ENCODE measurements at regions not wholly inside any gene's neighbourhood (a gene's known extent, or its start where the extent isn't known, plus 50 kb on each side); places are given as distances from the start of the nearest gene placed in this dataset.
A peak's percentile ranks its signal among the peaks of the same experiment; 100 is the strongest.

- no peak for ATAC-seq
- no peak overlapping the region for H3K27ac ChIP-seq
These were observed 83.6 kb downstream of the MRPL14 start for GRCh38 chr6:44043479-44044153.

GRCh38 chr6:44042989-44043478 is 84.2 kb downstream of the MRPL14 start:
- DNase-seq (no peak), ATAC-seq (no peak)
- TF ChIP-seq, protein P1, sequence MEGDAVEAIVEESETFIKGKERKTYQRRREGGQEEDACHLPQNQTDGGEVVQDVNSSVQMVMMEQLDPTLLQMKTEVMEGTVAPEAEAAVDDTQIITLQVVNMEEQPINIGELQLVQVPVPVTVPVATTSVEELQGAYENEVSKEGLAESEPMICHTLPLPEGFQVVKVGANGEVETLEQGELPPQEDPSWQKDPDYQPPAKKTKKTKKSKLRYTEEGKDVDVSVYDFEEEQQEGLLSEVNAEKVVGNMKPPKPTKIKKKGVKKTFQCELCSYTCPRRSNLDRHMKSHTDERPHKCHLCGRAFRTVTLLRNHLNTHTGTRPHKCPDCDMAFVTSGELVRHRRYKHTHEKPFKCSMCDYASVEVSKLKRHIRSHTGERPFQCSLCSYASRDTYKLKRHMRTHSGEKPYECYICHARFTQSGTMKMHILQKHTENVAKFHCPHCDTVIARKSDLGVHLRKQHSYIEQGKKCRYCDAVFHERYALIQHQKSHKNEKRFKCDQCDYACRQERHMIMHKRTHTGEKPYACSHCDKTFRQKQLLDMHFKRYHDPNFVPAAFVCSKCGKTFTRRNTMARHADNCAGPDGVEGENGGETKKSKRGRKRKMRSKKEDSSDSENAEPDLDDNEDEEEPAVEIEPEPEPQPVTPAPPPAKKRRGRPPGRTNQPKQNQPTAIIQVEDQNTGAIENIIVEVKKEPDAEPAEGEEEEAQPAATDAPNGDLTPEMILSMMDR (IDR thresholded peaks at IDR 0.05 in 4 of 5, conservative IDR thresholded peaks at IDR 0.05 in 1 of 5): no peak
- no peak for TF ChIP-seq POLR2A (IDR thresholded peaks at IDR 0.05)
- H3K9me3 ChIP-seq: no peaks in the 10 kb centered on the region
- in situ Hi-C loops (cut with MboI; ENCODE audit: low sequenced_read_pairs in 4 of 4): no loop called here
- no peaks in the 10 kb centered on the region for H3K27me3 ChIP-seq
- intact Hi-C loops (cut with DNase I; ENCODE audit: low total_unique reads): loop anchor here (10.0 kb wide), 1 partner anchor 188 kb away; no protein-coding TSS in a partner anchor
- no peak overlapping the region for H3K4me3 ChIP-seq
- no peaks in the 10 kb centered on the region for H3K36me3 ChIP-seq
- no peak overlapping the region for H3K27ac ChIP-seq
- peaks cover 8 to 20% of the 10 kb centered on the region in 2 donors for H3K4me1 ChIP-seq

More at GRCh38 chr6:44043479-44044153, 83.6 kb downstream of the MRPL14 start:
- intact Hi-C loops (cut with DNase I; ENCODE audit: low total_unique reads) (loop anchor here (10.0 kb wide), 1 partner anchor 189 kb away; no protein-coding TSS in a partner anchor), in situ Hi-C loops (cut with MboI; ENCODE audit: low sequenced_read_pairs in 4 of 4) (no loop called here)
- Histone ChIP-seq H3K9me3 (no peaks in the 10 kb centered on the region), H3K4me3 (no peak overlapping the region), H3K4me1 (peaks cover 8 to 20% of the 10 kb centered on the region in 2 donors), H3K36me3 (no peaks in the 10 kb centered on the region), H3K27me3 (no peaks in the 10 kb centered on the region)
- no peak for TF ChIP-seq POLR2A (IDR thresholded peaks at IDR 0.05)
- TF ChIP-seq, protein P1 (IDR thresholded peaks at IDR 0.05 in 4 of 5, conservative IDR thresholded peaks at IDR 0.05 in 1 of 5): no peak
- DNase-seq: no peak

GRCh38 chr6:44042261-44042988 is 84.8 kb downstream of the MRPL14 start:
- ATAC-seq: no peak
- intact Hi-C loops (cut with DNase I; ENCODE audit: low total_unique reads): loop anchor here (10.0 kb wide), 1 partner anchor 188 kb away; no protein-coding TSS in a partner anchor

DNA sequence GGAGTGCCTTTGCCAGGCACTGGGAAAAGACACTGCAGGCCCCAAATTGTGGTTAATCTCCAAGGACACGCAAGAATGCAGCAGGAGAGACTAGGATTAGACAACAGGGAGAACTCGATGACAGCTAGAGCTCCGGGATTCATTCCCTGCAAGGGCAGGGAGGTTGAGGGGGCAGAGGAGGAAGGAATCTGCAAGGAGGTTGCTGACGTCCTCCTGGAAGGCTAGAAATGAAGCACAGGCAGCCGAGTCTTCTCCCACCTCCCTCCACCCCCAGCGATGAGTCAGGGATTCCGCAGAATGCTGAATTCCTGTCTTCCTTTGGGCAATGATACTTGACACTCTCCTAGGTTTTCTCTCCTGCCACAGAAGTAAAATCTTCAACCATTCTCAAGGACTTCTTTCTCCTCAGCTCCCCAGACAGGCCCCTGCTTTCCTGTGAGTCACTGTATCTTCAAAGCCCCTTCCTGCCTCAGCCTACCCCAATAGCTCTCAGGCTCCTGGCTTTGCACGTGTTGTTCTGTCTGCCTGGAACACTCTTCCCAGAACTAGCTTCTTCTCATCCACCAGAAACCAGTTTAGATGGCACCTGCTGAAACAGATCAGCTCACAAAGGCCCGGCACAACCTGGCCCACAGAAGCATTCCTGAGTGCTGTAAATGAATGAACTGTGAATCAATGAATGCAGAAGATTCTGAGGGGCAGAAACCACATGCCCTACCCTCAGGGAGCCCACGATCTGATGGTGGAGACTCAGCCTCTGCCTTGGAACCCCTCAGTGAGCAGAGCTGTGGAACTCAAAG is 85.6 kb downstream of the MRPL14 start:
- ATAC-seq: peak in 1 of 2 donors; percentile 19
- H3K4me1 ChIP-seq: peaks cover 8 to 20% of the 10 kb centered on the region in 2 donors
- DNase-seq: no peak

More at GRCh38 chr6:44042261-44042988, 84.8 kb downstream of the MRPL14 start:
- no peak for DNase-seq
- H3K36me3 ChIP-seq: no peaks in the 10 kb centered on the region
- TF ChIP-seq, protein P1 (IDR thresholded peaks at IDR 0.05 in 4 of 5, conservative IDR thresholded peaks at IDR 0.05 in 1 of 5): no peak
- TF ChIP-seq POLR2A (IDR thresholded peaks at IDR 0.05): no peak
- H3K27ac ChIP-seq: no peak overlapping the region
- in situ Hi-C loops (cut with MboI; ENCODE audit: low sequenced_read_pairs in 4 of 4): no loop called here
- H3K9me3 ChIP-seq: no peaks in the 10 kb centered on the region
- H3K4me1 ChIP-seq: peaks cover 8 to 20% of the 10 kb centered on the region in 2 donors
- H3K27me3 ChIP-seq: no peaks in the 10 kb centered on the region
- H3K4me3 ChIP-seq: no peak overlapping the region

More for the DNA sequence above, 85.6 kb downstream of the MRPL14 start:
- TF ChIP-seq, protein P1 (IDR thresholded peaks at IDR 0.05 in 4 of 5, conservative IDR thresholded peaks at IDR 0.05 in 1 of 5): no peak
- no peak for TF ChIP-seq POLR2A (IDR thresholded peaks at IDR 0.05)
- in situ Hi-C loops (cut with MboI; ENCODE audit: low sequenced_read_pairs in 4 of 4): no loop called here
- intact Hi-C loops (cut with DNase I; ENCODE audit: low total_unique reads): loop anchor here (10.0 kb wide), 1 partner anchor 187 kb away; no protein-coding TSS in a partner anchor
- Histone ChIP-seq H3K4me3 (no peak overlapping the region), H3K36me3 (no peaks in the 10 kb centered on the region), H3K9me3 (no peaks in the 10 kb centered on the region), H3K27me3 (no peaks in the 10 kb centered on the region), H3K27ac (no peak overlapping the region)
